ENCODE measurements at regions not wholly inside any gene's neighbourhood (a gene's known extent, or its start where the extent isn't known, plus 50 kb on each side); places are given as distances from the start of the nearest gene placed in this dataset.
"Not testable (repeated sequence)": the region's sequence is repeated elsewhere in the genome, so short reads cannot be mapped to it uniquely, and the experiment has no call there.

DNA sequence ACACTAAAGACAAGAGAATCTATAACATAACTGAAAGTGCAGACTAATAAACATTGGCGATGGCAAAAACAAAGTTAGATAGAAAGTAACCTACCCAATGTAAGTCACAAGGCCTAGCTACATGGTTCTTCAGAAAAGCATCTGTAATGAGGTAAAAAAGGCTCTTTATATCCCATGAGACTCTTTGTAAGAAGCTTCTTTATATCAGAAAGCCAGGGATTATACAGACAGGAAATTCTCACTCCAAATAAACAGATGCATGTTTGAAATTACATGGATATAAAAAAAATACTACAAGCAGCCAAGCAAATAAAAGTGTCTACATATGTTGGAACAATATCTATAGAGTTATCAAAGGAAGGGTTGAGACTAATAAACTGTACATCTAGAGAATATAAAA, 284.9 kb upstream of the NRSN1 start:
- no peak overlapping the region for H3K9ac ChIP-seq (ENCODE audit: low read depth in 2 of 2, low read length in 2 of 2)
- TF ChIP-seq CTCF (IDR thresholded peaks at IDR 0.05), result no peak

DNA sequence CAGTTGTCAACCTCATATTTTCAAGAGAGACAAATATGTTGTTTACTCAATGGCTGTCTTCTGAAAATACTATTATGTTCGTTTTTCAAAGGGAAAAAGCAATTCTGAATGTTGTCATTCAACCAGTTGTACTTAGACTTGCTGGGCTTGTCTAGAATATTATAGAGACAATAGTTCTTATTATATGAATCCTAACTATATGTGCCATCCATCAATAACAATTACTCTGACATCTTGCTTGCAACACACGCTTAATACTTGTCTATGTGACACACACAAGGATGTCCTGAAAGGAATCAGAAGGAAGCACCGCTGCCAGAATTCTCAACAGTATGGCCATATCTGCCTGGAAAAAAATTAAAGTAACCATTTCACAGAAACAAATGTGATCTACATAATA, 283.3 kb upstream of the NRSN1 start:
- Histone ChIP-seq H3K27me3 (no peaks in the 10 kb centered on the region), H3K36me3 (no peaks in the 10 kb centered on the region), H3K4me3 (no peak overlapping the region), H3K9me3 (no peaks in the 10 kb centered on the region), H3K4me1 (no peaks in the 10 kb centered on the region), H3K27ac (no peak overlapping the region), H3K9ac (ENCODE audit: low read depth in 2 of 2, low read length in 2 of 2) (no peak overlapping the region)
- DNase-seq, result no peak
- intact Hi-C loops (cut with DNase I), result no loop called here
- TF ChIP-seq CTCF (IDR thresholded peaks at IDR 0.05), result no peak

More for the DNA sequence above, 284.9 kb upstream of the NRSN1 start:
- H3K4me3 ChIP-seq, result no peak overlapping the region
- intact Hi-C loops (cut with DNase I), result no loop called here
- H3K27ac ChIP-seq, result no peak overlapping the region
- no peak for DNase-seq
- no peaks in the 10 kb centered on the region for H3K36me3 ChIP-seq
- no peaks in the 10 kb centered on the region for H3K4me1 ChIP-seq
- no peaks in the 10 kb centered on the region for H3K9me3 ChIP-seq
- H3K27me3 ChIP-seq, result no peaks in the 10 kb centered on the region

- Histone ChIP-seq H3K9me3 (no peaks in the 10 kb centered on the region), H3K4me1 (no peaks in the 10 kb centered on the region), H3K27ac (no peak overlapping the region), H3K4me3 (no peak overlapping the region), H3K36me3 (no peaks in the 10 kb centered on the region), H3K27me3 (no peaks in the 10 kb centered on the region), H3K9ac (ENCODE audit: low read depth in 2 of 2, low read length in 2 of 2) (no peak overlapping the region)
- no peak for TF ChIP-seq CTCF (IDR thresholded peaks at IDR 0.05)
- DNase-seq, result no peak
- intact Hi-C loops (cut with DNase I), result no loop called here
Observed at GRCh38 chr6:23851522-23851921, 274.5 kb upstream of the NRSN1 start.

DNA sequence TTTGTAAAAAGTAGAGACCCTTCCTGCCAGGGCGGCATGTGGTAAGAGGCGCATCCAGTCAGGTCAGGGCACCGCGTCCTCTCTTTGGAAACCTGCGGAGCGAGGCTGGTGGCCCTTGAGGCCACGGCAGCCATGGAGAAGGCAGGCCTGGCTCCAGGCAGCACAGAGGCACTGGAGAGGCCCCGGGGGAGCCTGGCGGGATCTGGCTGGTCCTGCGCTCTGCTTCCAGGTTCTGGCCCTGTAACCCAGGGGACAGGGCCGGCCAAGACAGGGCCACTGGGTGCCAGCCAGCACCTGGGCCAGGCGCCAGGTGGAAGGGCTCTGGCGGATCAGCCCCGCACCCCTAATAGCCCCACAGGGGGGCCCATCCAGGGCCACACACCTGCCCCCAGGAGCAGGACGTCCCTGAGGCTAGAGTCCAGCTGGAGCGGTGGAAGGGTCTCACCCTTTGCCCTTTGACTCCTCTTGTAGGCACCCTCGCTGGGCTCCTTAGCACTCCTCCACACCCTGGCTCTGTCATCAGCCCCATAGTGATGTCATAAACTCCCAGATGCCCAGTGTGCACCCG, 272.4 kb upstream of the NRSN1 start:
- intact Hi-C loops (cut with DNase I); H3K4me1 ChIP-seq; DNase-seq; H3K9me3 ChIP-seq; H3K9ac ChIP-seq (ENCODE audit: low read depth in 2 of 2, low read length in 2 of 2); H3K27me3 ChIP-seq; H3K4me3 ChIP-seq; H3K27ac ChIP-seq; H3K36me3 ChIP-seq: not testable (repeated sequence)

- intact Hi-C loops (cut with DNase I); H3K36me3 ChIP-seq; DNase-seq: not testable (repeated sequence)
Observed at GRCh38 chr6:23854154-23854553, 271.9 kb upstream of the NRSN1 start.

GRCh38 chr6:23855497-23856116, 270.4 kb upstream of the NRSN1 start:
- no peaks in the 10 kb centered on the region for H3K27me3 ChIP-seq
- DNase-seq, result no peak
- intact Hi-C loops (cut with DNase I), result no loop called here

More at GRCh38 chr6:23854154-23854553, 271.9 kb upstream of the NRSN1 start:
- not testable (repeated sequence) for H3K27me3 ChIP-seq; H3K4me3 ChIP-seq; H3K9me3 ChIP-seq; H3K4me1 ChIP-seq; H3K27ac ChIP-seq; H3K9ac ChIP-seq (ENCODE audit: low read depth in 2 of 2, low read length in 2 of 2)

More at GRCh38 chr6:23855497-23856116, 270.4 kb upstream of the NRSN1 start:
- H3K36me3 ChIP-seq, result no peaks in the 10 kb centered on the region
- H3K4me1 ChIP-seq, result no peaks in the 10 kb centered on the region
- no peak overlapping the region for H3K9ac ChIP-seq (ENCODE audit: low read depth in 2 of 2, low read length in 2 of 2)
- no peak overlapping the region for H3K27ac ChIP-seq
- H3K9me3 ChIP-seq, result no peaks in the 10 kb centered on the region
- H3K4me3 ChIP-seq, result no peak overlapping the region
- no peak for TF ChIP-seq CTCF (IDR thresholded peaks at IDR 0.05)
